ENCODE measurements at regions not wholly inside any gene's neighbourhood (a gene's known extent, or its start where the extent isn't known, plus 50 kb on each side); places are given as distances from the start of the nearest gene placed in this dataset.

GRCh38 chr19:32219392-32219791 lies 126.0 kb upstream of the ZNF507 start:
- TF ChIP-seq CTCF (IDR thresholded peaks at IDR 0.05) (no peak), POLR2A (IDR thresholded peaks at IDR 0.05) (no peak)
